ENCODE measurements at regions not wholly inside any gene's neighbourhood (a gene's known extent, or its start where the extent isn't known, plus 50 kb on each side); places are given as distances from the start of the nearest gene placed in this dataset.
"Not testable (repeated sequence)": the region's sequence is repeated elsewhere in the genome, so short reads cannot be mapped to it uniquely, and the experiment has no call there.

GRCh38 chrX:16319929-16320328, 152.6 kb downstream of the MAGEB17 start:
- no peak for DNase-seq (ENCODE audit: low spot score)

GRCh38 chrX:16320765-16321355, 153.6 kb downstream of the MAGEB17 start:
- no peak for DNase-seq (ENCODE audit: low spot score)

GRCh38 chrX:16333453-16333852, 166.2 kb downstream of the MAGEB17 start:
- no peak for DNase-seq (ENCODE audit: low spot score)

- no peak for DNase-seq (ENCODE audit: low spot score)
Observed at GRCh38 chrX:16335181-16335580, 167.9 kb downstream of the MAGEB17 start.

- DNase-seq (ENCODE audit: low spot score), result no peak
Observed at GRCh38 chrX:16347968-16348670, 180.8 kb downstream of the MAGEB17 start.

GRCh38 chrX:16357902-16358301, 190.6 kb downstream of the MAGEB17 start:
- DNase-seq (ENCODE audit: low spot score), result no peak

- DNase-seq (ENCODE audit: low spot score), result not testable (repeated sequence)
Observed at GRCh38 chrX:16360056-16360455, 192.8 kb downstream of the MAGEB17 start.

GRCh38 chrX:16368696-16369095, 201.4 kb downstream of the MAGEB17 start:
- DNase-seq (ENCODE audit: low spot score), result no peak

GRCh38 chrX:16376056-16376455, 208.8 kb downstream of the MAGEB17 start:
- no peak for DNase-seq (ENCODE audit: low spot score)

GRCh38 chrX:16386126-16386525, 218.8 kb downstream of the MAGEB17 start:
- DNase-seq (ENCODE audit: low spot score), result no peak

- no peak for DNase-seq (ENCODE audit: low spot score)
Observed at GRCh38 chrX:16392597-16392996, 225.3 kb downstream of the MAGEB17 start.

GRCh38 chrX:16394290-16394689, 227.0 kb downstream of the MAGEB17 start:
- DNase-seq (ENCODE audit: low spot score), result no peak

- no peak for DNase-seq (ENCODE audit: low spot score)
Observed at GRCh38 chrX:16403808-16404207, 236.5 kb downstream of the MAGEB17 start.

GRCh38 chrX:16416588-16416987, 233.4 kb upstream of the S100G start:
- DNase-seq (ENCODE audit: low spot score), result no peak

- DNase-seq (ENCODE audit: low spot score), result no peak
Observed at GRCh38 chrX:16418650-16419049, 231.3 kb upstream of the S100G start.

- DNase-seq (ENCODE audit: low spot score), result no peak
Observed at GRCh38 chrX:16427668-16428067, 222.3 kb upstream of the S100G start.

- no peak for DNase-seq (ENCODE audit: low spot score)
Observed at GRCh38 chrX:16429406-16429805, 220.6 kb upstream of the S100G start.

GRCh38 chrX:16431266-16431665, 218.7 kb upstream of the S100G start:
- no peak for DNase-seq (ENCODE audit: low spot score)

- DNase-seq (ENCODE audit: low spot score), result no peak
Observed at GRCh38 chrX:16433021-16433420, 216.9 kb upstream of the S100G start.

- no peak for DNase-seq (ENCODE audit: low spot score)
Observed at GRCh38 chrX:16435399-16435986, 214.5 kb upstream of the S100G start.

- DNase-seq (ENCODE audit: low spot score), result peak; percentile 61
Observed at GRCh38 chrX:16436348-16437188, 213.4 kb upstream of the S100G start.

- no peak for DNase-seq (ENCODE audit: low spot score)
Observed at GRCh38 chrX:16440446-16440845, 209.5 kb upstream of the S100G start.

GRCh38 chrX:16444353-16444752, 205.6 kb upstream of the S100G start:
- peak; percentile 32 for DNase-seq (ENCODE audit: low spot score)
